ENCODE measurements at regions not wholly inside any gene's neighbourhood (a gene's known extent, or its start where the extent isn't known, plus 50 kb on each side); places are given as distances from the start of the nearest gene placed in this dataset.

- DNase-seq (ENCODE audit: low read depth) = no peak
These were observed 258.9 kb downstream of the TAF11L14 start for GRCh38 chr5:17893026-17893635.

DNA sequence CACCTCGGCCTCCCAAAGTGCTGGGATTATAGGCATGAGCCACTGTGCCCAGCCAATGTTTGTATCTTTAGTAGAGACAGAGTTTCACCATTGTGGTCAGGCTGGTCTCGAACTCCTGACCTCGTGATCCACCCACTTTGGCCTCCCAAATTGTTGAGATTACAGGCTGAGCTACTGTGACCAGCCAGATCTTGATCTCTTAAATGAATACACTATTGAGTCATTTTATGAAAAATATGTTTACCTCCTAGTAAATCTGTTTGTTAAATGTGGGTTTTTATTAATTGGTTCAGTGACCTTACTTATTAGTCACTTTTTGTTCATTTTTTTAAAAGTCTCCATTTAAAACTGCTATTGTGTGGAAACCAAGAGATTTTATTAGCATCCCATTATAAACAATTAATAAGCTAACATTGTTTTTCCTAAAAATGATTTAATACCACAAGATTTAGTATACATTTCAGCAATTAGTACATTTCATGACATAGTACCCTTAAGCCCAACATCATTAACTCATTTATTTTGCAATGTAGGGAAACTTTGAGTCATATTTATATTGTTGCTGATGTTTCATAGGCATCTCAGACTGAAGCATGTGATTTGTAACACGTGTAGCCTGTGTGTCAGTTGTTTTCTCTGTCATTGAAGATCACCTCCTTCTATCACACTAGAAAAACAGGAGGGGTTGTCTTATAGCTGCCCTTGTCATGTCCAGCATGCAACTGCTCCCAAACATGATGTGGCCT, 261.2 kb downstream of the TAF11L14 start:
- DNase-seq (ENCODE audit: low read depth) = no peak

- no peak for DNase-seq (ENCODE audit: low read depth)
These were observed 262.3 kb downstream of the TAF11L14 start for GRCh38 chr5:17896605-17897004.

DNA sequence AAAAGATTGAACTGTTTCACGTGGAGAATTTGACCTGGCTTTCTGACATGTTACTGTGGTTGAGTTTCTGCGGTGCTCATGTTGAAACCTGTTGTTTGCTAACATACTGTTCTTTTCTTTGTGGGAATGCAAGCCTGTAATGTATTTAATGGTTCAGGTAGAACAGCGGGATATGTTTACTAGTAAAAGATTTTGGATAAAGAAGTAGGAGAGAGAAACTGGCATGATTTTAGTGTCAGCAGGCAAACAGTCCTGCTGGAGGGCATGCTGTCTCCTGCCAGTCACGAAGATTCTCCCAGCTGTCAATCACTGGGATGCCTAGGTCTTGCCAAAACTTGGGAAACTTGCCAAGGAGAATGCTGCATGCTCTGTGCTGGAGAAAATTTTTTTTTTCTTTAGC, 263.5 kb downstream of the TAF11L14 start:
- no peak for DNase-seq (ENCODE audit: low read depth)

DNA sequence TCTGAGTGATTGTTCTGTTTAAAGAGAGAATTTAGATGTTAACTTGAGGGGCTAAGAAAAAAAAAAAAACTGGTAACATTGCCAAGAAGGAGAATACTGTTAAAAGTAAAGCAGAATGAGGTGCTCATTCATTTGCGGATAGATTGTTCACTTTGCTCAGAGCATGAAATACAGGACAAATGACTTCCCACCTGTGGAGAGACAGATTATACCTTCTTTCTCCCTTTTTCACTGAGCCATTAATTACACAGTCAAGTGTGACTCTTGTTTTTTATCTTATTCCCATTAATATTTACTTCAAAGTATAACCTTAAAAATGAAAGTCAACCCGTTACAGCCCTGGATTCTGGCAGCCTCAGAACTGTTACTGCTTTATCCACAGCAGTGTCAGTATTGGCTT, 264.5 kb downstream of the TAF11L14 start:
- no peak for DNase-seq (ENCODE audit: low read depth)

DNA sequence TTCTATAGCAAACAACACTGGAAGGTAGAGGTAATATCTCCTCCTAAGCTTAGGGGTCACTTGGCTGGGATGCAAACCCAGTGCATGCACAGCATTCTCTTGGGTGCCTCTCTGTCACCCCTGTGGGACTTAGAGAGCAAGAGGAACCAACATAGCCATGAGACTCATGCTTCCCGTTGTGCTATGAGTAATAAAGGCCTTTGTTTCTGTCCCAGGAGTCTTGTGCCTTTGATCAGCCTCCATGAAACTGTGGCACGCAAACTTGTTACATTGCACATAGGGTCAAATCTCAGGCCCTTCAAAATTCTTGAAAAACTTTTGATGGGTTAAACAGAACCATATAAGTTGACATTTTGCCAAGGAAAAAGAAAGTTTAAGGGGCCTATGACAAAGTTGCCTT, 272.8 kb downstream of the TAF11L14 start:
- no peak for DNase-seq (ENCODE audit: low read depth)

GRCh38 chr5:17910318-17910717, 276.1 kb downstream of the TAF11L14 start:
- DNase-seq (ENCODE audit: low read depth) = no peak

DNA sequence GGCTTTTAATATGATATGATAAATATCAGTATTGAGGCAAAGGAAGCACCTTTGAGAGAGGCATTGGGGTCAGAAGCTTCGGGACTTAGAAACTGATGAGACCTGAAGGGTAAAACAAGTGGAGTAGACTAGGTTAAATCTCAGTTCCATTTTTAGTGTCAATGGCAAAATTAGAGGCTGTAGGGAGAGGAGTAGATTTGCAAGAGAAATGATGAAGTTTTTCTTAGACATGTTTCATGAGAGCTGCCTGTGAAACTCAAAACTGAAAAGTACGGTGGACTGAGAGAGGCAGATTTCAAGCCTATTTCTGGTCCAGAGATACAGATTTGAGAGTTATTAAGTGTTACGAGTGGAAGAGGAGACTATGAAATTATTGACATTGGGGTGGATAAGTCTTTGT, 278.5 kb downstream of the TAF11L14 start:
- no peak for DNase-seq (ENCODE audit: low read depth)

GRCh38 chr5:17916446-17916845, 282.2 kb downstream of the TAF11L14 start:
- no peak for DNase-seq (ENCODE audit: low read depth)

- no peak for DNase-seq (ENCODE audit: low read depth)
These were observed 283.2 kb downstream of the TAF11L14 start for GRCh38 chr5:17917465-17917864.

- peak; percentile 26 for DNase-seq (ENCODE audit: low read depth)
These were observed 284.3 kb downstream of the TAF11L14 start for GRCh38 chr5:17918373-17919104.

DNA sequence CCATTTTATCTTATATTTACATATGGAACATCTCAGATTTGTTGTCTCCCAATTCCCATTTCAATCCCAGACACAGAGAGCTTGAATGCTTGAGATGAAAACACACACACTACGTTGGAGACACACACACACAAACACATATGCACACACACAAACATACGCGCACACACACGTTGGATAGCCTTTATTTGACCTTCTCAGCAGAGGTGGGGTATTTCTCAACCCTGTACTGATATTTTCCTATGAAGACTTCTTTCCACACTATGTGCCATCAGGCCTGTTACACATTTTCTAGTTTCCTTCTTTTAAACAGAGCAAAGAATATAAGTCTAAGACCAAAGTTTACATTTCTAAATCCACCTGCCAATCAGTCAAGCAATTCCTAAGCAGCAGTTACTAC, 291.0 kb downstream of the TAF11L14 start:
- DNase-seq (ENCODE audit: low read depth) = no peak

GRCh38 chr5:17928581-17928981, 294.3 kb downstream of the TAF11L14 start:
- no peak for DNase-seq (ENCODE audit: low read depth)

DNA sequence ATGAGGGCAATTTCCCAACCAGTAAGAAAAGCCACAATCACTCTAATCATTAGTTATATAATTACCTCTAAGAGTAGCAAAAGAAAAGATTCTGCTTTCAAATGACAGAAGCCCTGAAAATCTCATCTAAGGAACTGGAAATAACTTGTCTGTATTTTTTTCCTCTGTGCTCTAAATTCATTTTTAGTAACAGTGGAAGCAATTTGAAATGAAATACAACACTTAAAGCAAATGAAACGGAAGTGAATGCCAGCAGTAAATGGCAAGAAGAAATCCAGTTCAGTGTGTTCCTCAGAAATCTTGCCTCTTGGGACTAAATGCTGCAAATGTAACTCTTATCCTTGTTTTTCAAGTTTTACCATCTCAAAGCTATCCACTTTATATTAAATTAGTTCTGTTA, 294.9 kb downstream of the TAF11L14 start:
- DNase-seq (ENCODE audit: low read depth) = no peak

DNA sequence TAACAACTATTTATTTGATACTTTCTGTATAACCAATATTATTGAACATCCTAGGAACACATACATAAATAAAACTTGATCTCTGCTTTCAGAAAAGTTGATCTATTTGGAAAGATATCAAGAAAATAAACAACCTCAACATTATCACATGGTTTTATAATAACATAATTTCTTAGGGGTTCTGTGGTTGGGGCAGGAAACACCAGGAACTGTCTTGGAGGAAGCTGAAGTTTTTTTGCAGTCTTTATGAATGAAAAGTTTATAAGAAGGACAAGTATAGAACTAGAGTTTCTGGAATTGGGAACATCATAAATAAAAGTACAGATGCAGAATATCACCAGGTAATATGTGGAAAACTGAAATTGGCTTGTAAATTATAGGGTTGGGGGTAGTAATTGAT, 296.1 kb downstream of the TAF11L14 start:
- DNase-seq (ENCODE audit: low read depth) = no peak

DNA sequence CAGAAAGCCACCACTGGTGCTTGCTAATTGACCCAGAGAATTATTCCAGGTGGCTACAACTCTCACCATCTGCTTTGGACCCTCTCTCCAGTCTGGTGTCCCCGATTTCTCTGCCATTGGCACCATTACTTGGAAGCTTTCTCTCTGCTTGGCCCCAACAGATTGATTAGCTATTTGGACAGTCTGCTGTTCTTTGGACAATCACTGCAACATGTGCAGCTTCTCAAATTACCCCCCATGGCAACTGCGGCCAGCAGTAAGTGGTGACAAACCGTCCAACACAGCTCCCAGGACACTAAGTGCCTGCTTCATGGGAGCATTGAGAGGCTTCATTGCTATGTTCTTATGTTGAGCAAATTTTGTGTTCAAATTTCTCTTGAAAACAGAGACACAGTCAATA, 309.8 kb downstream of the TAF11L14 start:
- DNase-seq (ENCODE audit: low read depth) = no peak

DNA sequence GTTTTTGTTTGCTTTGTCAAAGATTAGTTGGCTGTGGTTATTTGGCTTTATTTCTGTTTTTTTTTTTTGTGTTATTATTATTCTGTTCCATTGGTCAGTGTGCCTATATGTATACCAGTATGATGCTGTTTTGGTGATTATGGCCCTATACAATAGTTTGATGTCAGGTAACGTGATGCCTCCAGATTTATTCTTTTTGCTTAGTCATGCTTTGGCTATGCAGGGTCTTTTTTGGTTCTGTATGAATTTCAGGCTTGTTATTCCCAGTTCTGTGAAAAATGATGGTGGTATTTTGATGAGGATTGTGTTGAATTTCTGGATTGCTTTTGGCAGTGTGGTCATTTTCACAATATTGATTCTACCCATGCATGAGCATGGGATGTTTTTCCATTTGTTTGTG, 312.8 kb downstream of the TAF11L14 start:
- DNase-seq (ENCODE audit: low read depth) = no peak

GRCh38 chr5:17951392-17952169, 317.3 kb downstream of the TAF11L14 start:
- no peak for DNase-seq (ENCODE audit: low read depth)

DNA sequence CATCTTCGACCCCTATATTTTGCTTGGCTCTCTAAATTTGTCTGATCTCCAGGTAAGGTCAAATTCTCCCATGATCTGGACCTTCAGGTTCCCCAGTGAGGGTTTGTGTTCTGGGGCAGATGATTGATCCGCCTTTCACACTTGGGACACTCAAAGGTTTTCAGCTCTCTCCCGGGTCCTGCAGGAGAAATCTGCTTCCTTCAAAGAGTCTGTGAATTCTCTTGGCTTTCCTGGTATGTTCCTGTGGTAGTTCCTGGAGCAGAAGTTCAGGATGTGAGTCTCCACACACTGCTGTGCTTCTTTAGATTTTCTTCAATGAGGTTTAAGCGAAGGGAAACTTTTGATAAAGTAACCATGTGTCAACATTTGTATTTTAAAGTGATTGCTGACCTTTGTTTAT, 318.0 kb downstream of the TAF11L14 start:
- no peak for DNase-seq (ENCODE audit: low read depth)

DNA sequence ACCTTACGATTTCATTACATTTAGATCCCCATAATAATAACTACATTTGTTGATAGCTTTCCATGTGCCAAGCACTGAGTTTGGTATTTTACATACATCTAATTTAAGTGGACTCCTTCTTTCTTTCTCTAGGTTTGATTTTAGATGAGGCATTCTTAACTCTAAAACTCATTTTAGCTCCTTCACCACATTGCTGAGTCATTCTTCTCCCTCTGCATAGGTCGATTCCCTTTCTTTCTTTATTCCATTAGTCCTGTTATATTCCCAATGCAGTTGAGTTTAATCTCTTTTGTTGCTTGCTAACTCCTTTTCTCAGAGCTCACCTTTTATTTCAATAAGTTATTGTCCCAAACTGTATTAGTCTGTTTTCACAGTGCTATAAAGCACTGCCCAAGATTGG, 329.8 kb downstream of the TAF11L14 start:
- no peak for DNase-seq (ENCODE audit: low read depth)

- DNase-seq (ENCODE audit: low read depth) = no peak
These were observed 332.6 kb downstream of the TAF11L14 start for GRCh38 chr5:17966640-17967402.

- no peak for DNase-seq (ENCODE audit: low read depth)
These were observed 342.1 kb downstream of the TAF11L14 start for GRCh38 chr5:17976404-17976803.

Measured in non-pigmented ciliary epithelial cell (primary cell).